Ascending aorta (tissue), 2 donors: ENCODE measurements at regions not wholly inside any gene's neighbourhood (a gene's known extent, or its start where the extent isn't known, plus 50 kb on each side); places are given as distances from the start of the nearest gene placed in this dataset.

Experiments used
- DNase-seq, 2 donors: peaks; one replicate each; pipeline ENCODE4 v3.0.0-alpha.2; 2019; ENCODE audit warnings: low spot score in 2 of 2
- H3K27ac ChIP-seq, 2 donors: fragments of 200-600 bp; sonication (generic); one replicate each; pipeline ENCODE4 v1.5.1; 2016 to 2017; ENCODE audit warnings: mild to moderate bottlenecking in 1 of 2
- H3K27me3 ChIP-seq: fragments of 200-600 bp; sonication (generic); one replicate; pipeline ENCODE4 v1.5.1; 2017
- H3K36me3 ChIP-seq, 2 donors: fragments of 200-600 bp; sonication (generic); one replicate each; pipeline ENCODE4 v1.5.1; 2016
- H3K4me1 ChIP-seq, 2 donors: fragments of 200-600 bp; sonication (generic); one replicate each; pipeline ENCODE4 v1.5.1; 2016 to 2017; ENCODE audit warnings: mild to moderate bottlenecking in 1 of 2
- H3K4me3 ChIP-seq, 2 donors: fragments of 200-600 bp; sonication (generic); one replicate each; pipeline ENCODE4 v1.5.1; 2016 to 2017; ENCODE audit warnings: mild to moderate bottlenecking in 1 of 2
- H3K9me3 ChIP-seq, 2 donors: fragments of 200-600 bp; sonication (generic); one replicate each; pipeline ENCODE4 v1.5.1; 2016
- intact Hi-C: fragments of 100-400 bp; cut with DNase I; formaldehyde crosslinking; loops from one replicate; pipeline ENCODE4 v1.15.1; 2023
- TF ChIP-seq, protein P1 (sequence below), 3 experiments: fragments of 200-600 bp in 2 of 3; fragments of 450-650 bp in 1 of 3; sonication (generic) in 2 of 3; IDR thresholded peaks; one replicate each; pipeline ENCODE4 v1.5.1; 2016 to 2019; ENCODE audit warnings: antibody characterized with exemption in 3 of 3, mild to moderate bottlenecking in 1 of 3, moderate library complexity in 1 of 3

DNA sequence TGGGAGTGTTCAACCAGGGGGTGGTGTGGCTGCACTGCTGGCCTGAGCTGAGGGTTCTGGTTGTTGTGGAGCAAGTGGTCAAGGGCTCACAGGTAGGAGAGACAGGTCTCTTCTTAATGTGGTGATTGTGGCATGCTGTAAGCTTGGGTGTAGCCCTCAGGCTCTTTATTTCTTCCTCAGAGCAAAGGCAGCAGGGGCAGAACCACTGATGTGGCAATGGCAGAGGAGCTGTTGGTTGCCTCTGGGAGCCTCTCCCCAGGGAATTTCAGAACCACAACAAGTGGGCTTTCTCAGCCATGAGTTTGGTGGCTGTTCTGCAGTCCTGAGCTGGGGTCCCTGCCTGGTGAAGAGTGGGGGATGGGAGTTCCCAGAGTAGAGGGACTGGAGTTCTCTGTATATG is 1017.2 kb downstream of the SH3BGRL start:
- intact Hi-C loops, result no loop called here
- Histone ChIP-seq H3K4me1 (no peaks in the 10 kb centered on the region), H3K27me3 (no peaks in the 10 kb centered on the region), H3K36me3 (no peaks in the 10 kb centered on the region), H3K9me3 (no peaks in the 10 kb centered on the region), H3K27ac (no peak overlapping the region), H3K4me3 (no peak overlapping the region)
- no peak for DNase-seq
- TF ChIP-seq, protein P1, sequence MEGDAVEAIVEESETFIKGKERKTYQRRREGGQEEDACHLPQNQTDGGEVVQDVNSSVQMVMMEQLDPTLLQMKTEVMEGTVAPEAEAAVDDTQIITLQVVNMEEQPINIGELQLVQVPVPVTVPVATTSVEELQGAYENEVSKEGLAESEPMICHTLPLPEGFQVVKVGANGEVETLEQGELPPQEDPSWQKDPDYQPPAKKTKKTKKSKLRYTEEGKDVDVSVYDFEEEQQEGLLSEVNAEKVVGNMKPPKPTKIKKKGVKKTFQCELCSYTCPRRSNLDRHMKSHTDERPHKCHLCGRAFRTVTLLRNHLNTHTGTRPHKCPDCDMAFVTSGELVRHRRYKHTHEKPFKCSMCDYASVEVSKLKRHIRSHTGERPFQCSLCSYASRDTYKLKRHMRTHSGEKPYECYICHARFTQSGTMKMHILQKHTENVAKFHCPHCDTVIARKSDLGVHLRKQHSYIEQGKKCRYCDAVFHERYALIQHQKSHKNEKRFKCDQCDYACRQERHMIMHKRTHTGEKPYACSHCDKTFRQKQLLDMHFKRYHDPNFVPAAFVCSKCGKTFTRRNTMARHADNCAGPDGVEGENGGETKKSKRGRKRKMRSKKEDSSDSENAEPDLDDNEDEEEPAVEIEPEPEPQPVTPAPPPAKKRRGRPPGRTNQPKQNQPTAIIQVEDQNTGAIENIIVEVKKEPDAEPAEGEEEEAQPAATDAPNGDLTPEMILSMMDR (IDR thresholded peaks at IDR 0.05), result no peak

DNA sequence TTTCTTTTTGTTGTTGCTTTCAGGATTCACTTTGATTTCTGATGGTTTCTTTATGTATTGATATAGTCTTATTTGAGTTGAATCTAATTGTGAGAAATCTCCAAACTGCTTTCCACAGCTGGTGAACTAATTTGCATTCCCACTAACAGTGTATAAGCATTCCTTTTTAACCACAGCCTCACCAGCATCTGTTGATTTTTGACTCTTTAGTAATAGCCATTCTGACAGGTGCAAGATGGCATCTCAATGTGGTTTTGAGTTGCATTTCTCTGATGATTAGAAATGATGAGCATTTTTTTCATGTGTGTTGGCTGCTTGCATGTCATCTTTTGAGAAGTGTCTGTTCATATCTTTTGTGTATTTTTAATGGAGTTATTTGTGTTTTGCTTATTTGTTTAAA is 1023.1 kb downstream of the SH3BGRL start:
- no peaks in the 10 kb centered on the region for H3K36me3 ChIP-seq

DNA sequence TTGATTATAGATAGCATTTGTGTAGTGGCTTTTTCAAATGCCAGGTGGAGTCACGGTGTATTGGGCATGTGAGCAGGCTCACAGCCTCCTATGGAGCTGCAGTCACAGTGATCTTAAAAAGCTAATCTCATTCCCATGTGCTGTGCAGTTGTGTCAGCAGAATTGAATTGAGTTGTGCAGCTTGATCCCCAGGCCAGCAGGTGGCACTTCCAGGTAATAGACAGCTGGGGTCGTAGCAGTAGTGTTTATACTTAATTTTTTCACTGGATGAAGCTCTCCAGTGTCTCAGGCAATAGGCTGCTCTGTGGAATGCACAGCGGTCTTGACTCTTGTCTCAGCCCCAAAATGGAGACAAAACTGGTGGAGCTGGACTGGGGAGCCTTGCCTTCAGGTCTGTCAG is 1028.1 kb downstream of the SH3BGRL start:
- H3K4me1 ChIP-seq, result no peaks in the 10 kb centered on the region
- TF ChIP-seq, protein P1 (IDR thresholded peaks at IDR 0.05), result no peak
- H3K36me3 ChIP-seq, result no peaks in the 10 kb centered on the region
- no peak for DNase-seq
- intact Hi-C loops, result no loop called here
- H3K27me3 ChIP-seq, result no peaks in the 10 kb centered on the region
- no peak overlapping the region for H3K27ac ChIP-seq
- H3K9me3 ChIP-seq, result no peaks in the 10 kb centered on the region
- no peak overlapping the region for H3K4me3 ChIP-seq

More for the DNA sequence above, 1023.1 kb downstream of the SH3BGRL start:
- no peak for DNase-seq
- TF ChIP-seq, protein P1 (IDR thresholded peaks at IDR 0.05), result no peak
- Histone ChIP-seq H3K4me3 (no peak overlapping the region), H3K27me3 (no peaks in the 10 kb centered on the region), H3K27ac (no peak overlapping the region), H3K9me3 (no peaks in the 10 kb centered on the region), H3K4me1 (no peaks in the 10 kb centered on the region)
- intact Hi-C loops, result no loop called here

- Histone ChIP-seq H3K27me3 (no peaks in the 10 kb centered on the region), H3K9me3 (peaks cover 0 to 7% of the 10 kb centered on the region in 2 donors), H3K36me3 (no peaks in the 10 kb centered on the region), H3K27ac (no peak overlapping the region), H3K4me1 (no peaks in the 10 kb centered on the region), H3K4me3 (no peak overlapping the region)
- TF ChIP-seq, protein P1 (IDR thresholded peaks at IDR 0.05), result no peak
- intact Hi-C loops, result no loop called here
- DNase-seq, result no peak
These were observed 1030.8 kb downstream of the SH3BGRL start for GRCh38 chrX:82232679-82233078.

- H3K4me1 ChIP-seq, result no peaks in the 10 kb centered on the region
- no peak overlapping the region for H3K4me3 ChIP-seq
- intact Hi-C loops, result no loop called here
- no peaks in the 10 kb centered on the region for H3K36me3 ChIP-seq
- no peaks in the 10 kb centered on the region for H3K27me3 ChIP-seq
- no peak overlapping the region for H3K27ac ChIP-seq
- peaks cover 0 to 10% of the 10 kb centered on the region in 2 donors for H3K9me3 ChIP-seq
- DNase-seq, result no peak
- TF ChIP-seq, protein P1 (IDR thresholded peaks at IDR 0.05), result no peak
These were observed 1035.4 kb downstream of the SH3BGRL start for GRCh38 chrX:82237328-82237727.
